GM23338 (cell line): ENCODE measurements at regions not wholly inside any gene's neighbourhood (a gene's known extent, or its start where the extent isn't known, plus 50 kb on each side); places are given as distances from the start of the nearest gene placed in this dataset.

ENCODE experiments used
- ATAC-seq: fragments of 200-7000 bp; cut with Tn5 transposase; 3 replicates; pipeline ENCODE4 v1.9.1; 2020
- DNase-seq: peaks from one replicate; pipeline ENCODE4 v3.0.0-alpha.2; 2015; ENCODE audit warnings: low spot score
- H2AFZ ChIP-seq: fragments of 200-600 bp; sonication (generic); 2 replicates; pipeline ENCODE4 v1.8.0; 2016; ENCODE audit warnings: antibody characterized with exemption, mild to moderate bottlenecking, moderate library complexity
- H3F3A ChIP-seq: fragments of 200-600 bp; sonication (generic); replicated peaks from 2 replicates; pipeline ENCODE4 v1.8.0; 2017; ENCODE audit warnings: antibody characterized with exemption, mixed run types, low read depth
- H3K27ac ChIP-seq: fragments of 200-600 bp; sonication (generic); 2 replicates; pipeline ENCODE4 v1.6.1; 2016; ENCODE audit warnings: low read depth
- H3K27me3 ChIP-seq: fragments of 200-600 bp; sonication (generic); 2 replicates; pipeline ENCODE4 v1.8.0; 2016; ENCODE audit warnings: mild to moderate bottlenecking, mixed run types, moderate library complexity; ENCODE audit not compliant: insufficient read depth
- H3K36me3 ChIP-seq: fragments of 200-600 bp; sonication (generic); 2 replicates; pipeline ENCODE4 v1.8.0; 2016; ENCODE audit warnings: mild to moderate bottlenecking; ENCODE audit not compliant: insufficient read depth
- H3K4me1 ChIP-seq: fragments of 200-600 bp; sonication (generic); 2 replicates; pipeline ENCODE4 v1.8.0; 2016; ENCODE audit warnings: mild to moderate bottlenecking, moderate library complexity; ENCODE audit not compliant: insufficient read depth
- H3K4me2 ChIP-seq: fragments of 200-600 bp; sonication (generic); 2 replicates; pipeline ENCODE4 v1.7.1; 2017; ENCODE audit warnings: mixed run types
- H3K4me3 ChIP-seq: fragments of 200-600 bp; sonication (generic); 2 replicates; pipeline ENCODE4 v1.6.1; 2016; ENCODE audit warnings: mixed run types
- H3K79me2 ChIP-seq: fragments of 200-600 bp; sonication (generic); replicated peaks from 2 replicates; pipeline ENCODE4 v1.8.0; 2017; ENCODE audit warnings: mild to moderate bottlenecking; ENCODE audit not compliant: insufficient read depth
- H3K9me2 ChIP-seq: fragments of 200-600 bp; sonication (generic); 2 replicates; pipeline ENCODE4 v1.8.0; 2017; ENCODE audit not compliant: insufficient read depth
- H4K20me1 ChIP-seq: fragments of 200-600 bp; sonication (generic); replicated peaks from 2 replicates; pipeline ENCODE4 v1.8.0; 2017; ENCODE audit warnings: mild to moderate bottlenecking; ENCODE audit not compliant: insufficient read depth
- H3K27ac Mint-ChIP-seq: 2 replicates; pipeline ENCODE4 v1.8.0; 2020; ENCODE audit warnings: inconsistent platforms, mild to moderate bottlenecking, moderate library complexity, mixed read lengths
- H3K27me3 Mint-ChIP-seq: 3 replicates; pipeline ENCODE4 v1.8.0; 2022; ENCODE audit warnings: low read depth, mild to moderate bottlenecking, moderate library complexity, mixed read lengths, inconsistent platforms; ENCODE audit not compliant: insufficient read depth, poor library complexity
- H3K36me3 Mint-ChIP-seq: 3 replicates; pipeline ENCODE4 v1.8.0; 2021; ENCODE audit warnings: low read depth, mild to moderate bottlenecking, inconsistent platforms, moderate library complexity, mixed read lengths
- H3K4me1 Mint-ChIP-seq: 3 replicates; pipeline ENCODE4 v1.8.0; 2020; ENCODE audit warnings: mild to moderate bottlenecking, inconsistent platforms, mixed read lengths
- H3K4me3 Mint-ChIP-seq: 3 replicates; pipeline ENCODE4 v1.8.0; 2021; ENCODE audit warnings: moderate library complexity, mild to moderate bottlenecking, inconsistent platforms, mixed read lengths
- H3K9me3 Mint-ChIP-seq: 3 replicates; pipeline ENCODE4 v1.8.0; 2020; ENCODE audit warnings: moderate library complexity, mild to moderate bottlenecking, inconsistent platforms, mixed read lengths
- CREB1 ChIP-seq: fragments of 250-450 bp; sonication (Bioruptor Pico); IDR thresholded peaks from 2 replicates; pipeline ENCODE4 v1.5.0; 2020; ENCODE audit warnings: low read depth, mild to moderate bottlenecking, moderate library complexity
- EZH2phosphoT487 ChIP-seq: fragments of 200-600 bp; sonication (generic); IDR thresholded peaks from one replicate; pipeline ENCODE4 v1.8.1; 2018; ENCODE audit warnings: antibody characterized with exemption; ENCODE audit not compliant: unreplicated experiment
- JUNB ChIP-seq: IDR thresholded peaks from one replicate; pipeline ENCODE4 v1.6.1; 2016; ENCODE audit warnings: antibody characterized with exemption; ENCODE audit not compliant: unreplicated experiment
- NANOG ChIP-seq: IDR thresholded peaks from 2 replicates; pipeline ENCODE4 v1.6.1; 2016; ENCODE audit warnings: antibody characterized with exemption, borderline replicate concordance
- POLR2AphosphoS5 ChIP-seq: IDR thresholded peaks from 2 replicates; pipeline ENCODE4 v1.6.1; 2016; ENCODE audit warnings: antibody characterized with exemption, low read depth
- ZNF114 ChIP-seq: fragments of 250-450 bp; sonication (Bioruptor Pico); IDR thresholded peaks from 2 replicates; pipeline ENCODE4 v1.5.0; 2020; ENCODE audit warnings: mild to moderate bottlenecking, moderate library complexity
- TF ChIP-seq, protein P1 (sequence below): IDR thresholded peaks from 2 replicates; pipeline ENCODE4 v1.6.1; 2016; ENCODE audit warnings: antibody characterized with exemption
- TF ChIP-seq, protein P2 (sequence below): fragments of 250-450 bp; sonication (Bioruptor Pico); IDR thresholded peaks from 2 replicates; pipeline ENCODE4 v1.5.0; 2020; ENCODE audit warnings: mild to moderate bottlenecking, moderate library complexity

DNA sequence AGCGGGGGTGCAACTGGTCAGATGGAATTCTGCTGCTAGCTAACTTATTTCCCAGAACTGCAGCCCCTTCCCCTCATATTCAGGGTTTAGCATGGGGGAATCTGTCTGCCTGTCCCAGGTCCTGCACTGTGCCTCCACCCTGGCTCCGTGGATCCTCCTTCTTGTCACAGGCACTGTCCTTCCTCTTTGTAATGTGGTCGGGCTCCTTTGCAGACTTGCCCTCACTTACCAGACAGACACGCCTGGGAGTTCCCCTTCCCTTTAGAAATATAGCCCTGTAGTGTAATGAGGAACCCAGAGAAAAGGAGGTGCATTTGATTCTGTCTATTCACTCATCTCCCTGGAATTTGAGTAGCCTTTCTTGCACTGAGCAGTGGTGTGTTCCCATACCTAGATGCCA, 108.7 kb downstream of the TRIM43 start:
- H3K36me3 Mint-ChIP-seq = no peaks in the 10 kb centered on the region
- peaks cover 3% of the 10 kb centered on the region for H3K27me3 Mint-ChIP-seq
- H3K27ac Mint-ChIP-seq = no peak overlapping the region
- H3K4me3 ChIP-seq = no peak overlapping the region
- no peaks in the 10 kb centered on the region for H3K4me1 Mint-ChIP-seq
- H3K79me2 ChIP-seq = no peaks in the 10 kb centered on the region
- no peak overlapping the region for H3K27ac ChIP-seq
- H3K4me1 ChIP-seq = no peaks in the 10 kb centered on the region; the same call in 1 of the 2 replicates
- H4K20me1 ChIP-seq = no peaks in the 10 kb centered on the region
- H3K4me2 ChIP-seq = no peak overlapping the region
- TF ChIP-seq, protein P1, sequence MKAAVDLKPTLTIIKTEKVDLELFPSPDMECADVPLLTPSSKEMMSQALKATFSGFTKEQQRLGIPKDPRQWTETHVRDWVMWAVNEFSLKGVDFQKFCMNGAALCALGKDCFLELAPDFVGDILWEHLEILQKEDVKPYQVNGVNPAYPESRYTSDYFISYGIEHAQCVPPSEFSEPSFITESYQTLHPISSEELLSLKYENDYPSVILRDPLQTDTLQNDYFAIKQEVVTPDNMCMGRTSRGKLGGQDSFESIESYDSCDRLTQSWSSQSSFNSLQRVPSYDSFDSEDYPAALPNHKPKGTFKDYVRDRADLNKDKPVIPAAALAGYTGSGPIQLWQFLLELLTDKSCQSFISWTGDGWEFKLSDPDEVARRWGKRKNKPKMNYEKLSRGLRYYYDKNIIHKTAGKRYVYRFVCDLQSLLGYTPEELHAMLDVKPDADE = no peak
- TF ChIP-seq CREB1 (CRISPR knock-in tag) = no peak
- TF ChIP-seq, protein P2, sequence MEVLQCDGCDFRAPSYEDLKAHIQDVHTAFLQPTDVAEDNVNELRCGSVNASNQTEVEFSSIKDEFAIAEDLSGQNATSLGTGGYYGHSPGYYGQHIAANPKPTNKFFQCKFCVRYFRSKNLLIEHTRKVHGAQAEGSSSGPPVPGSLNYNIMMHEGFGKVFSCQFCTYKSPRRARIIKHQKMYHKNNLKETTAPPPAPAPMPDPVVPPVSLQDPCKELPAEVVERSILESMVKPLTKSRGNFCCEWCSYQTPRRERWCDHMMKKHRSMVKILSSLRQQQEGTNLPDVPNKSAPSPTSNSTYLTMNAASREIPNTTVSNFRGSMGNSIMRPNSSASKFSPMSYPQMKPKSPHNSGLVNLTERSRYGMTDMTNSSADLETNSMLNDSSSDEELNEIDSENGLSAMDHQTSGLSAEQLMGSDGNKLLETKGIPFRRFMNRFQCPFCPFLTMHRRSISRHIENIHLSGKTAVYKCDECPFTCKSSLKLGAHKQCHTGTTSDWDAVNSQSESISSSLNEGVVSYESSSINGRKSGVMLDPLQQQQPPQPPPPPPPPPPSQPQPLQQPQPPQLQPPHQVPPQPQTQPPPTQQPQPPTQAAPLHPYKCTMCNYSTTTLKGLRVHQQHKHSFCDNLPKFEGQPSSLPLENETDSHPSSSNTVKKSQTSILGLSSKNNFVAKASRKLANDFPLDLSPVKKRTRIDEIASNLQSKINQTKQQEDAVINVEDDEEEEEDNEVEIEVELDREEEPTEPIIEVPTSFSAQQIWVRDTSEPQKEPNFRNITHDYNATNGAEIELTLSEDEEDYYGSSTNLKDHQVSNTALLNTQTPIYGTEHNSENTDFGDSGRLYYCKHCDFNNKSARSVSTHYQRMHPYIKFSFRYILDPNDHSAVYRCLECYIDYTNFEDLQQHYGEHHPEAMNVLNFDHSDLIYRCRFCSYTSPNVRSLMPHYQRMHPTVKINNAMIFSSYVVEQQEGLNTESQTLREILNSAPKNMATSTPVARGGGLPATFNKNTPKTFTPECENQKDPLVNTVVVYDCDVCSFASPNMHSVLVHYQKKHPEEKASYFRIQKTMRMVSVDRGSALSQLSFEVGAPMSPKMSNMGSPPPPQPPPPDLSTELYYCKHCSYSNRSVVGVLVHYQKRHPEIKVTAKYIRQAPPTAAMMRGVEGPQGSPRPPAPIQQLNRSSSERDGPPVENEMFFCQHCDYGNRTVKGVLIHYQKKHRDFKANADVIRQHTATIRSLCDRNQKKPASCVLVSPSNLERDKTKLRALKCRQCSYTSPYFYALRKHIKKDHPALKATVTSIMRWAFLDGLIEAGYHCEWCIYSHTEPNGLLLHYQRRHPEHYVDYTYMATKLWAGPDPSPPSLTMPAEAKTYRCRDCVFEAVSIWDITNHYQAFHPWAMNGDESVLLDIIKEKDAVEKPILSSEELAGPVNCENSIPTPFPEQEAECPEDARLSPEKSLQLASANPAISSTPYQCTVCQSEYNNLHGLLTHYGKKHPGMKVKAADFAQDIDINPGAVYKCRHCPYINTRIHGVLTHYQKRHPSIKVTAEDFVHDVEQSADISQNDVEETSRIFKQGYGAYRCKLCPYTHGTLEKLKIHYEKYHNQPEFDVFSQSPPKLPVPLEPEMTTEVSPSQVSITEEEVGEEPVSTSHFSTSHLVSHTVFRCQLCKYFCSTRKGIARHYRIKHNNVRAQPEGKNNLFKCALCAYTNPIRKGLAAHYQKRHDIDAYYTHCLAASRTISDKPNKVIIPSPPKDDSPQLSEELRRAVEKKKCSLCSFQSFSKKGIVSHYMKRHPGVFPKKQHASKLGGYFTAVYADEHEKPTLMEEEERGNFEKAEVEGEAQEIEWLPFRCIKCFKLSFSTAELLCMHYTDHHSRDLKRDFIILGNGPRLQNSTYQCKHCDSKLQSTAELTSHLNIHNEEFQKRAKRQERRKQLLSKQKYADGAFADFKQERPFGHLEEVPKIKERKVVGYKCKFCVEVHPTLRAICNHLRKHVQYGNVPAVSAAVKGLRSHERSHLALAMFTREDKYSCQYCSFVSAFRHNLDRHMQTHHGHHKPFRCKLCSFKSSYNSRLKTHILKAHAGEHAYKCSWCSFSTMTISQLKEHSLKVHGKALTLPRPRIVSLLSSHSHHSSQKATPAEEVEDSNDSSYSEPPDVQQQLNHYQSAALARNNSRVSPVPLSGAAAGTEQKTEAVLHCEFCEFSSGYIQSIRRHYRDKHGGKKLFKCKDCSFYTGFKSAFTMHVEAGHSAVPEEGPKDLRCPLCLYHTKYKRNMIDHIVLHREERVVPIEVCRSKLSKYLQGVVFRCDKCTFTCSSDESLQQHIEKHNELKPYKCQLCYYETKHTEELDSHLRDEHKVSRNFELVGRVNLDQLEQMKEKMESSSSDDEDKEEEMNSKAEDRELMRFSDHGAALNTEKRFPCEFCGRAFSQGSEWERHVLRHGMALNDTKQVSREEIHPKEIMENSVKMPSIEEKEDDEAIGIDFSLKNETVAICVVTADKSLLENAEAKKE (CRISPR knock-in tag) = no peak
- TF ChIP-seq JUNB = no peak
- TF ChIP-seq ZNF114 (CRISPR knock-in tag) = no peak
- TF ChIP-seq POLR2AphosphoS5 = no peak
- no peak for TF ChIP-seq EZH2phosphoT487
- no peak for TF ChIP-seq NANOG
- H3K9me3 Mint-ChIP-seq = no peaks in the 10 kb centered on the region
- ATAC-seq (no peak), DNase-seq (no peak)
- H2AFZ ChIP-seq = no peak overlapping the region
- H3F3A ChIP-seq = no peaks in the 10 kb centered on the region
- H3K9me2 ChIP-seq = no peaks in the 10 kb centered on the region
- H3K27me3 ChIP-seq = no peaks in the 10 kb centered on the region
- no peak overlapping the region for H3K4me3 Mint-ChIP-seq
- H3K36me3 ChIP-seq = no peaks in the 10 kb centered on the region
